Hematopoietic multipotent progenitor cell treated with erythropoietin and hydrocortisone succinate and interleukin-3 and kit ligand, for 17 days (in vitro differentiated cells): ENCODE measurements at regions not wholly inside any gene's neighbourhood (a gene's known extent, or its start where the extent isn't known, plus 50 kb on each side); places are given as distances from the start of the nearest gene placed in this dataset.
"Not testable (repeated sequence)": the region's sequence is repeated elsewhere in the genome, so short reads cannot be mapped to it uniquely, and the experiment has no call there.

Experiments used
- DNase-seq: peaks from one replicate; pipeline ENCODE4 v3.0.0-alpha.2; 2015; ENCODE audit warnings: low spot score

DNA sequence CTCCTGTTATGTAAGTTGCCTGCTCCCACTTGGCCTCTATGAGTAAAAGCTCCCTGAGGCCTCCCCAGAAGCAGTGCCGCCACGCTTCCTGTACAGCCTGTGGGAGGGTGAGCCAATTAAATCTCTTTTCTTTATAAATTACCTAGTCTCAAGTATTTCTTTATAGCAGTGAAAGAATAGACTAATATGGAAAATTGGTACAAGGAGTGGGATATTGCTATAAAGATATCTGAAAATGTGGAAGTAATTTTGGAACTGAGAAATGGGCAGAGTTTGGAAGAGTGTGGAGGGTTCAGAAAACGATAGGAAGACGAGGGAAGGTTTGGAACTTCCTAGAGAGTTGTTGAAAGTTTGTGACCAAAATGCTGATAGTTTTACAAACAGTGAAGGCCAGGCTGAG lies 572.3 kb downstream of the MATN1 start:
- no peak for DNase-seq

DNA sequence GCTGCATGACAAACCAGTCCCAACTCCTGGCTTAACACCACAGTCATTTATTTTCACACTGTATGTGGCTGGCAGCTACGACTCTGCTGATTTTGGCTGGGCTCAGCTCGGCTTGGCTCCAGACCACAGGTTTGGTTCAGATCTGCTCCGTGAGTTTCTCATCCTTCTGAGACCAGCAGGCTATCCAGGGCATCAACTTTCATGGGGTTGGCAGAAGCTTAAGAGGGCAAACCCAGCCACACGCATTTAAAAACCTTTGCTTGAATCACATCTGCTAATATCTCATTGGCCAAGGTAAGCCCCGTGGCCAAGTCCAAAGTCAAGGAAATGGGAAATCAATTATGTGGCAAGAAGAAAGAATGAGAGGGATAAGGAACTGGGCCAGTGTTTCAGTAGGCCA lies 574.2 kb downstream of the MATN1 start:
- DNase-seq: no peak

DNA sequence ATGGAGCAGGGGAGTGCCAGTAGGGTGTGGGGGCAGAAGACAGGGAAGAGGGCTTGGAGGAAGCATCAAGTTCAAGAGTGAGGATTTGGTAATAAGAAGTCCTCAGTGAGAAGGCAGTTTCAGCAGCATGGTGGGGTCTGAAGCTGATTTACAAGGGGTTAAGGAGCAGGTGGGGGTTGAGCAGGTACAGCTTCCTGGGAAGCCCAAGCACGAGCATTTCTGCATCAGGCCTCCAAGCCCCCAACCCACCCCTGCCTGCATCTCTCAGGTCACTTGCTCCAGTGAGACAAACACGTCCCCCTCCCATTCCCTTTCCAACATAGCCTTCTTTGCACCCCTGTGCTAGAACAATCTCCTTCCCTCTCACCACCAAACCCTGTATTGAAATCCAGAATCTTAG lies 574.7 kb downstream of the MATN1 start:
- DNase-seq: no peak

DNA sequence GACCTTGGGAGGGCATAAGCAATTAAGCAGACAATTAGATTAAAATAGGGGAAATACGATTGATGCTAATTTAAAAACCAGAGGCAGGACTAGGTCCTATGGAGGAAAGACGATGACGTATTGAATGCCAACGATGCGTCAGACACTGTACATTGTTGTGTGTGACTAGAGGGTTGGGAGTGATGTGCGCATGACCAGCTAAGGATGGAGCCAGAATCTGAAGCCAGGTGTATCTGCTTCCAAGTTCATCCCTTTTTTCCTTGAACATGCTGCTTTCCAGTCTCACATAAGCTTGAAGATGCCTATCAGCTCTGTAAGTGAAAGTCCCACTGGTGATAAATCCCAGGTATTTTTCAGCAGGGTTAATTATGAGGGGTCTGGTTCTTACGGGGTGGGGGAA lies 576.2 kb downstream of the MATN1 start:
- DNase-seq: no peak

DNA sequence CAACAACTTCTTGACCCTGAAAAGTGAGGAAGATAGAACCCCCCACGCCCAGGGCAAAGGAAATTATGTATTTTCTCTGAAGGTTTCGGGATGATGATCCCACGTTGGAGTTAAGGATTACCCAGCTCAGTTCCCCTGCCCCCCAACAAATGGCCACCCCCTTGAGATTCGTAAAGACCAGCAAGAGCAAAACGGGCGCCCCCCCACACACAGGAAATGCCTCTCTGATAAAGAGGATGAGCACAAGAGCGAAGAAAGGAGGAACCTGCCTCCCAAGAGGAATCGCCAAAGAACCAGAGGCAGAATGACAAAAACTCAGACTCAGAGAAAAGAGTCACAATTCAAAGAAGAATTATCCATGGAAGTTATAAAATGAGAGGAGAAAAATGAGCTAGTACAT lies 576.9 kb downstream of the MATN1 start:
- no peak for DNase-seq

DNA sequence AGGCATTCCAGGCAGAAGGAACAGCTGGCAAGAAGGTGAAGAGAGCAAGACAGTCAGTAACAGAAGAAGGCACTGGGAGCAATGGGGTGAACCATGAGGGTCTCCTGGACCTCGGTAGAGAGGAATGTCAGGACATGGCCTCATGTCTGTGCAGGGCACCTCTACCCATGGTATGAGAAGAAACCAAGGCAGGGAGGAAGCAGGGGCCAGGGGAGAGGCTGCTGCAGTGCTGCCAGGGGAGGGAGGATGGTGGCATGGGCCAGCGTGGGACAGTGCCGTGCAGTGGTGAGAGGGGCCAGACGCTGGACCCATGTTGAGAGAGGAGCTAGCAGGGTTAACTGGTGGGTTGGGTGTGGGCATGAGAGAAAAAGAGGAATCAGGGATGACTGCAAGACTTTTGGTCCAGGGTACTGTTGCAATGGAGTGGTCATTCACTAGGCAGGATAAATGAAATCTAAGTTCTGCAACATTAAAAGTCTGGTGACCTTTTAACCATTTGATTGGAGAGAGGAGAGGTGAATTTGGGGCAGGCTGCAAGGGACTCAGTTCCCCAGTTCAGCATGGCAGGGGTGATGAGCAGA lies 577.6 kb downstream of the MATN1 start:
- no peak for DNase-seq

DNA sequence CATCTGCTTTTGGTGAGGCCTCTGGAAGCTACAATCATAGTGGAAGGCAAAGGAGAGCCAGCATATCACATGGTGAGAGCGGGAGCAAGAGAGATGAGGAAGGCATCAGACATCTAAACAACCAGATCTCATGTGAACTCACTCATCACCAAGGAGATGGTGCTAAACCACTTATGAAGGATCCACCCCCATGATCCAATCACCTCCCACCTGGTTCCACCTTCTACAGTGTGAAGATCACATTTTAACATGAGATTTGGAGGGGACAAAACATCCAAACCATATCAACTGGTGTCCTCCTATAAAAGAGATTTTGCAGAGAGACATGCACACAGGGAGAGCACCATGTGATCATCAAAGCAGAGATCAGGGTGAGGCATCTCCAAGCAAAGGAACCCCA lies 578.6 kb downstream of the MATN1 start:
- DNase-seq: no peak

DNA sequence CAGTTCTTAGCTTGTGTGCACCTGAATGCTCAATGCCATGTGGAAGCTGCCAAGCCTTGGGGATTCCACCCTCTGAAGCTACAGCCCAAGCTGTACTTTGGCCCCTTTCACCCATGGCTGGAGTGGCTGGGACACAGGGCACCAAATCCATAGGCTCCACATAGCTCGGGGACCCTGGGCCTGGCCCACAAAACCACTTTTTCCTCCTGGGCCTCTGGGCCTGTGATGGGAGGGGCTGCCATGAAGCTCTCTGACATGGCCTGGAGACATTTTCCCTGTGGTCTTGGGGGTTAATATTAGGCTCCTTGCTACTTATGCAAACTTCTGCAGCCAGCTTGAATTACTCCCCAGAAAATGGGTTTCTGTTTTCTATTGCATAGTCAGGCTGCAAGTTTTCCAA lies 579.9 kb downstream of the MATN1 start:
- no peak for DNase-seq

DNA sequence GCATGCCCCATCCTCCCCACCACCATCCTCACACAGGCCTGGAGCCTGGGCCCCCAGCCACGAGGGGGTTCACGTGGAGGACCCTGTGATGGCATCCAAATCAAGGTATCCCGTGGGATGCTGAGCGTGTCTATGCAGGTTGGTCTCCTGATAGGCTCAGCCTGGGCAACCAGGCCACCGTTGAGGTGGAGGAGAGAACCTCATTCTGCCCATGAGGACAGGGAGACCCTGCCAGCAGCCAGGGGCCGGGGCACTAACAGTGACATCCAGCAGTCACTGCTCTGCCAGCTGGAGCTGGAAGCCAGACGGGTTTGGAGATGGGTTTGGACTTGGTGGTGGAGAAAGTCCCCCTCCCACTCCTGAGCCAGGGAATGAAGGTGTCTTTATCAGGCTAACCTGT lies 582.8 kb downstream of the MATN1 start:
- DNase-seq: no peak

DNA sequence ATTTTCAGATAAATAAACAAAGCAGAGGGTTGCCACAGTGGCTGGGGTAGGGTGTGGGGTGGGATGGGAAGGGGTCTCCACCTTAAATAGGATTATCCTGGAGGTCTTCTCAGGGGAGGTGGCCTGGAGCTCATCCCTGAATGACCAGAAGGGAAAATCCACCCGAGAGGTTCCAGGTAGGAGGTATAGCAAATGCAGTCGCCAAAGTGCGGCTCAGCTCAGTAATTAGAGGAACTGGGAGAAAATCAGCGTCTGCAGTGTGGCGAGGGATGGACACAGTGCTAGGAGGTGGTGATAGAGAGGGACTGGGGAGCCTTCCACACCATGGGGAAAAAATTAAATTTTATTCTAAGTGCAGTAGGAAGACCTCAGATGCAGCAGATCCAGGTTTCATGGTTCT lies 584.5 kb downstream of the MATN1 start:
- no peak for DNase-seq

DNA sequence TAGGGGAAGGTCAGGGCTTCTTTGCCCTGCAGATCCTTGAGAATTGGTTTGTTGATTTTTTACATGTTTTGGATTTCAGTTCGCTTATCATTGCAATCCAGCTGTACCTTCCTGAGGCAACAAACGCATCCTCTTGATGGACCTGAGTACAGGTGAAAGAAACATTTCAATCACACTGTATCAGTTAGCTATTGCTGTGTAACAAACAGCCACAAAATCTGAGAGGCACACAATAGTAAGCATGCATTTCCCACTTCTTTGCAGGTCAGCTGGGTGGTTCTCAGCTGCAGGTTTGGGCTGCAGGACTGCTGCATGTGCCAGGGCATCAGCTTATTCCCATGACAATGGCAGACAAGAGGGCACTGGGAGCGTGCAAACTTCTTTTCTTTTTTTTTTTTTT lies 586.4 kb downstream of the MATN1 start:
- DNase-seq: no peak

DNA sequence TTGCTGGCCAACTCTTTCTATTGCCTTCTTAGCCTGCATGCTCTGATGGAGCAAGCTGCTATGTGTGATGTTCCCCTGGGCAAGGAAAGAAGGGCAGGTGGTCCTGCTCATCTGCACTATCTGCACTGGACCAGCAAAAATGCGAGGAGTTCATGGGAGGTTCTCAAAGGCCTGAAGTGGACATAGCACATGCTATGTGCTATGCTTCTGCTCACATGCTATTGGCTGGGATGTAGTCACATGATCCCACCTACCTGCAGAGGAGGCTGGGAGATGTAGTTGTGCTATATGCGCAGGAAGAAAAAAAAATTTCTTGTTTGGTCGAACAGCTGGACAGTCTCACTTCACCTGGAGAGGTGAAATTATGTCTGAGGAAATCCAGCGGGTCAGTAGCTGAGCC lies 587.7 kb downstream of the MATN1 start:
- no peak for DNase-seq

DNA sequence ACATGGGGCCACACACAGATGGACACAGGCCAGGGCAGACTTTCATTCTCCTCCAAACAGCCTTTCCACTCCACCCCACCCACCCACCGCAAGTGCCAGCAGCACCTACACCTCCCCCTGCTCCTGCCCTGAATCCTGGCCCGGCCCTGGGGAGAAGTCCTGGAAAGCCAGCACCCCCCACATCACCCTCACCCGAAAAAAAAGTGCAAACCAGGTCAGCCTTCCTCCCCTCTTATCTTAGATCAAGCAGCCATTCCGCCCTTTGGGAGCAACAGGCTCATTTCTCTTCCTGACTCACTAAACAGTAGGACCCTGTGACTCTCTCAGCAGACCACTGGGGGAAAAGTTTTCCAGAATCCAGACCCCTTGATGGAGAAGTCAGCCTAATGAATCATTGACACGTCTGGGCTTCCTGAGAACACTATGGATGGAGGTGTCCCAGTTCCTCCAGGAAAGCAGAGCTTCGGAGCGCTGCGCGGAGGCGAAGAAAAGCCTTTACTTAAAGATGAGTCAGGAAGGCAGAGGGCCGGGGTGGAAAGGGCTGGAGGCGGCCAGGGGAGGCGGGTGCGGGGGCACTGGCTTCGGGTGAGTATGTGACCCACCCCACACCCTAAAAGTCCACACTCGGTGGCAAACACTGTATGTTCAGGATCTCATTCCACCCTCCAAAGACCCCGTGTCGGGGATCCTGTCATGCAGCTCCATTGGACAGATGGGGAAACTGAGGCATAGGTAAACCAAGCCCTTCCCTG lies 588.7 kb downstream of the MATN1 start:
- DNase-seq: no peak

DNA sequence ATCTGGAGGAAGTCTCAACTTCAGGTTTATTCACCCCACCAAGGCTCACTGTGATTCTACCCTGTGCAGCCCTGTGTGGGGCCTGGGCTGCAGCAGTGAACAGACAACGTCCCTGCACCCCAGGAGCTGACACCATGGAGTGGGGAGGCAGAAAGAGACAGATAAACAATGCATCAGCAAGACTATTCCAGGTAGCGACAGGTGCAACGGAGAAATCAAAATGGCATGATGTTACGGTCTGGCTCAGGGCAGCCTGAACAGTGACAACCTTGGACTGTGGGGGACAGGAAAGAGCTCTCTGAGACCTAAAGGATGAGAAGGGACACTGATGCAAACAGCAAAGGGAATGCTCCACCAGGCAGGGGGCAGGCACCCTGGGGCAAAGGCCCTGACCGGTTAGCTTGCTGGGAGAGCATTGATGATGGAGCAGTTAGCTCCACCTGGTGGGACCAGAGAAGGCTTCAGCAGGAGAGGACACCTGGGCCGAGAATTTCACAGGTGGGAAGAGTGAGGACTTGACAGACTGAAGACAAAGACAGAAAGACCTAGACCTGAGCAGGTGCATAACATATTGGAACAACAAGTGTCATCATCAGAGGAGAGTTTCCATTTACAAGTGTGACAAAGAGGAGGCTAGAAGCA lies 589.9 kb downstream of the MATN1 start:
- DNase-seq: no peak

DNA sequence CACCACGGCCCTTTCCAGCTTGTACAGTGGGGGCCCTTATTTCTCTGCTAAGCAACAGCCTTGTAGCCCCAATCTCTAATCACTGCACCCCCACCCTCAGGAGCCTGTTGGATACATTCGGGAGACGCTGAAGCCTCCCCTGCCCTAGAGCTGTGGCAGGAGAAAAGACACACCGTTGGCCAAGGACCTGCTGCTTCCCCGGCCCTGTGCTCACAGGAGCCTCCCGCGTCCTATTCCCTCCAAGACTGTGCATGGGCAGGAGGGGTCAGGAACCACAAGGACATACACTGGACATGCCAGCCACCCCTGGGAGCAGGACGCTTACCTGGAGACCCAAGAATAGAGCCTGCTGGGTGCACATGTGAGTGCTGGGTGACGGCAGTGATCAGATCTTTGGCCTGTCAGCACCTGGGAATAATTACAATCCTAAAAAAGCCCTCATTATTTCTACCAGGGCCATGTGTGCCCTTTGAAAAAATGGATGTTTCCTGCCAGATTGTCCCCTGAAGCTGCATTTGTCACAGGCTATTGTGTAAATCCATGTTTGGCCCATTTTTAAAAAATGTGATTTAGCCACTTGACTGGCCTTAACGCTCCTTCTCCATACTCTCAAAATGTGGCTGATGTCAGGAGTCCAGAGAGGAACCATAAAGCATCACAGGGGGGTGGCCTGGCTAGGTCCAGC lies 590.6 kb downstream of the MATN1 start:
- DNase-seq: no peak

DNA sequence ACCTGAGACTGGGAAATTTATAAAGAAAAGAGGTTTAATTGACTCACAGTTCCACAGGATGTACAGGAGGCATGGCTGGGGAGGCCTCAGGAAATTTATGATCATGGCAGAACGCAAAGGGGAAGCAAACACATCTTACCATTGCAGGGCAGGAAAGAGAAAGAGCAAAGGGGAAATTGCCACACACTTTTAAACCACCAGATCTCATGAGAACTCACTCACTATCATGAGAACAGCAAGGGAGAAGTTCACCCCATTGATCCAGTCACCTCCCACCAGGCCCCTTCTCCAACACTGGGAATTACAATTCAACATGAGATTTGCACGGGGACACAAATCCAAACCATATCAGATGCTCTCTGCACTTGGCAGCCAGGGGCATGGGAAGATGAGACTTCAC lies 592.8 kb downstream of the MATN1 start:
- DNase-seq: not testable (repeated sequence)

DNA sequence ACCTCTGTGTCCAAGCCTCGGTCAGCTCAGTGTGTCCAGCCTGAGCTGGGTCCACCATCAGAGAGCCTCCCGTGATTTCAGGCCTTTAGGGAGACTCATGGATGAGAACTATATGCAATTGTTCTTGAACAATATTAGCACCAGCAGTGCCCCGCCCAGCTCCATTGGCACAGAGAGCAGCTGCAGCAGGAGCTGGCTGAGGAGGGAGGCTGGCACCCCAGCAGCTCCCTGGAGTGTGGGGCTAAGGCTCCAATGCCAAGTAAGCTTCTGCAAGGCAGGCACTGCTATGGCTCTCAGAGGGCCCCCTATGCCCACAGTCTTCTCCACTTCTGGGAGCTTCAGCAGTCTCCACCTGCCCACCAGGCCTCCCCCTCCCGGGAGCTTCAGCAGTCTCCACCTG lies 593.3 kb downstream of the MATN1 start:
- DNase-seq: no peak

DNA sequence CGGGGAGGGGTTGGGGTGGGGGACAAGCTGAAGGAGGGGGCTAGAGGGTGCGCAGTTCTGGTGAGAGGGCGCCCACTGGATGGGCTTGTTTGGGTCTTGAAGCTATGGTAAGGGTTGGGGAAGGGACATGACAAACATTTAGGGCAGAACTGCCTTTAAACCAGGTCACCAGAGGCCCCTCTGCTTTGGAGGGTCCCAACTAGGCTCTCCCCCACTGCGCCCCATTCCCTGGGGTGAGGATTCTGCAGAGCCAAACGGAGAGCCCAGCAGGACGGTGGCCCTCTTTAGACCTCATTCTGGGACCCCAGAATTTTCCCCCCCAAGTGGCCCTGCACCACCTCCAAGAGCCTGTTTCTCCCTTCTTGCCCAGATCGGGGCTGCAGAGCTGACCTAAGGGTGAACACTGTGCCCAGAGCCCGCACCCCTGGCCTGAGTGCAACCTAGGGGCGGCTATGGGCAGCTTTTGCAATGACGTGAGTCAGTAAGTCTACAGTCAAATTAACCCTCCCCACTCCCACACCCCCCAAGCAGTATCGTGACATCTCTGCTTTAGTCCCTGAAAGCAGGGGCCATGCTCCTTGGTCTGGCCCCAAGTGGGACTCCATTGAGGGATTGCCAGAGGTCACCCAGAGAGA lies 593.8 kb downstream of the MATN1 start:
- DNase-seq: no peak

DNA sequence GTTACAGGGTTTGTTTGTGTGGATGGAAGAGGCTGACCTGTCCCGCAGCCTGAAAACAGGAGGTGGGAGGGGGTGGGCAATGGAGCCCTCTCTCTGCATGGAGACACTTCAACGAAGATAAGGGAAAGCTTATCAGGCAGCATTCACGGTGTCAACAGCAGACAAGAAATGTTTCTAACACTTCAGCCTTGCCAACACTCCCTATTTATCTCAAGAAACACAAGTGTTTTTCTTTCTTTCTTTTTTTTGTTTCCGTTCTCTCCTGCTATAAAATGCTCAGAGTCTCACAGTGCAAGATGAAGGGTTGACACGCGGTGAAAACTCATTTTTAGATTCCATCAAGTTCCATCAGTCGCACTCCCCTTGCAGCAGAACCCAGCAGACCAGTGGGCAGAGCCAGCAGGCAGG lies 594.4 kb downstream of the MATN1 start:
- DNase-seq: peak; percentile 19

DNA sequence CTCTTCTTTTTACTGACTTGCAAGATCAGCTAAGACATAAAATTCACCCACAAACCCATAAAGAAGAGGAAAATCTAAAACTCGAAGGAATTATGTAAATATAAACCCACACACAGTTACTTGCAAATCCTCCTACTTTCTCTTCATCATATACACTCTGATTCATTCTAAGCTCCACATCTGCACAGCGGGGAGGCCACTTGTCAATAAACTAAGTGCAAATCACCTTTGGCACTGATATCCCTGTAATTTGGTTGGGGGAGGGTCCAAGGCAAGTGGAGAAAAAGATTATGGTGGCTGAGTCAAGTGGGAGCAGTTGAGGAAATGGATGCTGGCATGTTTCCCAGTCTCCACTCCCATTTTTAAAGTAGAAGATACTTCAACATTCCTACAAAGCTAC lies 596.5 kb downstream of the MATN1 start:
- no peak for DNase-seq

DNA sequence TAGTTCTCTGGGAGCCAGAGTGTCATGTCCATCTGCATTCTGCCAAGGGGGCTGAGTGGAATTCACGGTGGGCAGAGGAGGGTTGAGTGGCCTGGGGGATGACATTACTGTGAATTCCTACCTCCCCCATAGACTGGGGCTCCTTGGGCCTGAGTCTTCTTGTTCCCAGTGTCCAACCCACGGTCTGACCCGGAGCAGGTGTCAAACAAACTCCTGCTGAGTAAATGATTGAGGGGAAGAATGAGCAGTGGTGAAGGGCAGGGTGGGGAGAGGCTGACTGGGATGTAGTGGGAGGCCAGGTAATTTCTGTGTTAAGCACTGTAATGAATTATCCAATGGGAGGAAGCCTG lies 597.6 kb downstream of the MATN1 start:
- DNase-seq: no peak

DNA sequence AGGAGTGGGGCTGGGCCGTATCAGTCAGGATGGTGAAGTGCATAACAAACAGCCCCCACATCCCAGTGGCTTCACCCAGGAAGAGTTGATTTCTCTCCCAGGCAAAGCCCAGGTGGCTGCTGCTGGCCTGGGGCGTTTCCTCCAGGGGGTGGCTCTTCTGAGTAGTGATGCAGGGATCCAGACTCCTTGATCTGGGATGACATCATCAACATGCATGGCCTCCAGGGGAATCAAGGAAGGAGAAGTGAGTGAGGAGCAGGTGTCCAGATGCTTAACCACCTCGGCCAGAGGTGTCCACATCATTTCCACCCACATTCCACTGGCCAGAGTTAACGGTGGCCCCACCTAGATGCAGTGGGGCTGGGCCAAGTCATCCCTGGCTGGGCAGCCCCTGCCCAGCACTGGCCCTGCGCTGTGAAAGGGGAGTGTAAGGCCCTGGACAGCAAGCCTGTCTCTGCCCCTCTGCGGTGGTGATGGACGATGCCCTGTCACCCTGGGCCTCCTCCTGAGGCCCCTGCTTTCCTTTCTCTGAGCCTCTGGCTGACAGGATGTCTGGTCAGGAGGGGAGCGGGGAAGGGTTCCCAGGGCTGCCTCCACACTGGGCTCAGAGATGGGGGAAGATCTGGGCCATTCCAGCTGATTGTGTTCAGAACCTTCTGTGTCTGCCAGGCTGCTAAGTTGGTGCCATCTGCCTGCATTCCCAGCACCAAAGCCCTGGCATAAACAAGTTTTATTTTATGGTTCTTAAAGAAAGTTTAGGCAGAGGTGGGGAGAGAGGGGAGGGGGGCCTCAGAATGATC lies 598.2 kb downstream of the MATN1 start:
- DNase-seq: no peak
